Activated T-helper 17 cell treated with anti-CD3 and anti-CD28 coated beads, Interleukin-2, amount 50 U/mL, for 72 hours (primary cell): ENCODE measurements at regions not wholly inside any gene's neighbourhood (a gene's known extent, or its start where the extent isn't known, plus 50 kb on each side); places are given as distances from the start of the nearest gene placed in this dataset.
"Not testable (repeated sequence)": the region's sequence is repeated elsewhere in the genome, so short reads cannot be mapped to it uniquely, and the experiment has no call there.

Experiments used
- ATAC-seq: fragments of 150-1000 bp; cut with Tn5 transposase; replicated peaks from 2 replicates; pipeline ENCODE4 v1.10.0; 2021; ENCODE audit warnings: mild to moderate bottlenecking, moderate library complexity
- H3K27ac Mint-ChIP-seq: one replicate; pipeline ENCODE4 v1.8.0; 2022; ENCODE audit warnings: mixed read lengths
- H3K27me3 Mint-ChIP-seq: one replicate; pipeline ENCODE4 v1.8.0; 2022; ENCODE audit warnings: mixed read lengths
- H3K36me3 Mint-ChIP-seq: one replicate; pipeline ENCODE4 v1.8.0; 2022; ENCODE audit warnings: low read depth, mild to moderate bottlenecking, mixed read lengths
- H3K4me1 Mint-ChIP-seq: one replicate; pipeline ENCODE4 v1.8.0; 2022; ENCODE audit warnings: mixed read lengths
- H3K4me3 Mint-ChIP-seq: one replicate; pipeline ENCODE4 v1.8.0; 2022; ENCODE audit warnings: mild to moderate bottlenecking, mixed read lengths
- H3K9me3 Mint-ChIP-seq: one replicate; pipeline ENCODE4 v1.8.0; 2022; ENCODE audit warnings: mixed read lengths

GRCh38 chr2:7094231-7094741, 177.1 kb downstream of the RNF144A start:
- H3K27ac Mint-ChIP-seq: no peak overlapping the region
- ATAC-seq: no peak
- no peaks in the 10 kb centered on the region for H3K27me3 Mint-ChIP-seq
- no peaks in the 10 kb centered on the region for H3K36me3 Mint-ChIP-seq
- no peaks in the 10 kb centered on the region for H3K9me3 Mint-ChIP-seq
- H3K4me1 Mint-ChIP-seq: no peaks in the 10 kb centered on the region
- no peak overlapping the region for H3K4me3 Mint-ChIP-seq

GRCh38 chr2:7096726-7097352, 179.6 kb downstream of the RNF144A start:
- Mint-ChIP-seq H3K36me3 (no peaks in the 10 kb centered on the region), H3K4me3 (peak overlapping the region; percentile 61), H3K27ac (no peak overlapping the region), H3K4me1 (no peaks in the 10 kb centered on the region), H3K9me3 (no peaks in the 10 kb centered on the region), H3K27me3 (no peaks in the 10 kb centered on the region)
- ATAC-seq: no peak

GRCh38 chr2:7097353-7097895, 180.2 kb downstream of the RNF144A start:
- no peaks in the 10 kb centered on the region for H3K27me3 Mint-ChIP-seq
- H3K4me3 Mint-ChIP-seq: peak overlapping the region; percentile 61
- no peaks in the 10 kb centered on the region for H3K36me3 Mint-ChIP-seq
- no peaks in the 10 kb centered on the region for H3K4me1 Mint-ChIP-seq
- no peaks in the 10 kb centered on the region for H3K9me3 Mint-ChIP-seq
- H3K27ac Mint-ChIP-seq: peak overlapping the region; percentile 28
- ATAC-seq: peak; percentile 90

- H3K9me3 Mint-ChIP-seq: no peaks in the 10 kb centered on the region
- no peak for ATAC-seq
- no peaks in the 10 kb centered on the region for H3K36me3 Mint-ChIP-seq
- no peaks in the 10 kb centered on the region for H3K4me1 Mint-ChIP-seq
- H3K27me3 Mint-ChIP-seq: no peaks in the 10 kb centered on the region
- H3K4me3 Mint-ChIP-seq: no peak overlapping the region
- no peak overlapping the region for H3K27ac Mint-ChIP-seq
Observed at GRCh38 chr2:7098816-7099215, 181.6 kb downstream of the RNF144A start.

GRCh38 chr2:7099687-7100086, 182.5 kb downstream of the RNF144A start:
- H3K36me3 Mint-ChIP-seq, H3K27me3 Mint-ChIP-seq, H3K27ac Mint-ChIP-seq, H3K9me3 Mint-ChIP-seq, H3K4me1 Mint-ChIP-seq, ATAC-seq, H3K4me3 Mint-ChIP-seq: not testable (repeated sequence)

GRCh38 chr2:7102826-7103225, 185.6 kb downstream of the RNF144A start:
- no peaks in the 10 kb centered on the region for H3K36me3 Mint-ChIP-seq
- no peaks in the 10 kb centered on the region for H3K4me1 Mint-ChIP-seq
- no peak for ATAC-seq
- H3K27ac Mint-ChIP-seq: no peak overlapping the region
- H3K27me3 Mint-ChIP-seq: no peaks in the 10 kb centered on the region
- no peak overlapping the region for H3K4me3 Mint-ChIP-seq
- no peaks in the 10 kb centered on the region for H3K9me3 Mint-ChIP-seq

- Mint-ChIP-seq H3K4me1 (peaks cover 4% of the 10 kb centered on the region), H3K36me3 (no peaks in the 10 kb centered on the region), H3K9me3 (peaks cover 3% of the 10 kb centered on the region), H3K4me3 (no peak overlapping the region), H3K27ac (no peak overlapping the region), H3K27me3 (no peaks in the 10 kb centered on the region)
- no peak for ATAC-seq
Observed at GRCh38 chr2:7108792-7109532, 191.8 kb downstream of the RNF144A start.

GRCh38 chr2:7109533-7109885, 192.3 kb downstream of the RNF144A start:
- H3K4me3 Mint-ChIP-seq: no peak overlapping the region
- H3K4me1 Mint-ChIP-seq: peaks cover 4% of the 10 kb centered on the region
- no peaks in the 10 kb centered on the region for H3K27me3 Mint-ChIP-seq
- no peak for ATAC-seq
- H3K36me3 Mint-ChIP-seq: no peaks in the 10 kb centered on the region
- H3K9me3 Mint-ChIP-seq: peaks cover 4% of the 10 kb centered on the region
- no peak overlapping the region for H3K27ac Mint-ChIP-seq

GRCh38 chr2:7111626-7112025, 194.4 kb downstream of the RNF144A start:
- Mint-ChIP-seq H3K27ac (peak overlapping the region; percentile 3), H3K36me3 (no peaks in the 10 kb centered on the region), H3K4me3 (no peak overlapping the region), H3K9me3 (peaks cover 4% of the 10 kb centered on the region), H3K4me1 (peaks cover 4% of the 10 kb centered on the region), H3K27me3 (no peaks in the 10 kb centered on the region)
- no peak for ATAC-seq

- no peak overlapping the region for H3K4me3 Mint-ChIP-seq
- H3K36me3 Mint-ChIP-seq: no peaks in the 10 kb centered on the region
Observed at GRCh38 chr2:7115364-7115763, 198.2 kb downstream of the RNF144A start.

GRCh38 chr2:7115906-7116305, 198.7 kb downstream of the RNF144A start:
- H3K36me3 Mint-ChIP-seq: no peaks in the 10 kb centered on the region
- H3K27me3 Mint-ChIP-seq: no peaks in the 10 kb centered on the region
- ATAC-seq: no peak
- peaks cover 4% of the 10 kb centered on the region for H3K9me3 Mint-ChIP-seq
- H3K27ac Mint-ChIP-seq: no peak overlapping the region
- H3K4me1 Mint-ChIP-seq: peaks cover 4% of the 10 kb centered on the region
- H3K4me3 Mint-ChIP-seq: no peak overlapping the region

More at GRCh38 chr2:7115364-7115763, 198.2 kb downstream of the RNF144A start:
- Mint-ChIP-seq H3K27ac (no peak overlapping the region), H3K4me1 (peaks cover 4% of the 10 kb centered on the region), H3K27me3 (no peaks in the 10 kb centered on the region), H3K9me3 (peaks cover 4% of the 10 kb centered on the region)
- ATAC-seq: no peak

- no peak for ATAC-seq
- H3K4me1 Mint-ChIP-seq: peaks cover 2% of the 10 kb centered on the region
- no peaks in the 10 kb centered on the region for H3K36me3 Mint-ChIP-seq
- no peak overlapping the region for H3K27ac Mint-ChIP-seq
- peaks cover 4% of the 10 kb centered on the region for H3K9me3 Mint-ChIP-seq
- no peaks in the 10 kb centered on the region for H3K27me3 Mint-ChIP-seq
- H3K4me3 Mint-ChIP-seq: no peak overlapping the region
Observed at GRCh38 chr2:7116511-7116910, 199.3 kb downstream of the RNF144A start.

GRCh38 chr2:7117076-7117475, 199.9 kb downstream of the RNF144A start:
- Mint-ChIP-seq H3K27me3 (no peaks in the 10 kb centered on the region), H3K9me3 (peaks cover 4% of the 10 kb centered on the region), H3K4me1 (no peaks in the 10 kb centered on the region), H3K4me3 (no peak overlapping the region), H3K36me3 (no peaks in the 10 kb centered on the region), H3K27ac (no peak overlapping the region)
- no peak for ATAC-seq

GRCh38 chr2:7118606-7119131, 201.5 kb downstream of the RNF144A start:
- peaks cover 4% of the 10 kb centered on the region for H3K9me3 Mint-ChIP-seq
- H3K4me3 Mint-ChIP-seq: no peak overlapping the region
- H3K27ac Mint-ChIP-seq: no peak overlapping the region
- H3K36me3 Mint-ChIP-seq: no peaks in the 10 kb centered on the region
- no peaks in the 10 kb centered on the region for H3K27me3 Mint-ChIP-seq
- no peak for ATAC-seq
- no peaks in the 10 kb centered on the region for H3K4me1 Mint-ChIP-seq
